ENCODE measurements at regions not wholly inside any gene's neighbourhood (a gene's known extent, or its start where the extent isn't known, plus 50 kb on each side); places are given as distances from the start of the nearest gene placed in this dataset.

DNA sequence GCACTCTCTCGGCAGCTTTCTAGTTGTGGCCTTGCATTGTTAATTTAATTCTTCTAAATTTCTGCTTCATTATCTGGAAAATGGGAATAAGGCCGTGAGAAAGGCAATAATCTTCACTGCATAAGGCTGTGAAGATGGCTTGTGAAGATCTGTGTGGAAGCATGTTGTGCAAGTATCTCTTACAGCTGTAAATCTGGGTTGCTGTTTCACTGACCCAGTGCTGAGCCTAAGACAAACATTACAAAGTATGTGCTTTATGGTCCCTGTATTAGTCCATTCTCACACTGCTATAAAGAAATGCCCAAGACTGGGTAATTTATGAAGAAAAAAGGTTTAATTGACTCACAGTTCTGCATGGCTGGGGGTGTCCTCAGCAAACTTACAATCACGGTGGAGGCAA lies 101.0 kb upstream of the PTPRR start:
- TF ChIP-seq, protein P1, sequence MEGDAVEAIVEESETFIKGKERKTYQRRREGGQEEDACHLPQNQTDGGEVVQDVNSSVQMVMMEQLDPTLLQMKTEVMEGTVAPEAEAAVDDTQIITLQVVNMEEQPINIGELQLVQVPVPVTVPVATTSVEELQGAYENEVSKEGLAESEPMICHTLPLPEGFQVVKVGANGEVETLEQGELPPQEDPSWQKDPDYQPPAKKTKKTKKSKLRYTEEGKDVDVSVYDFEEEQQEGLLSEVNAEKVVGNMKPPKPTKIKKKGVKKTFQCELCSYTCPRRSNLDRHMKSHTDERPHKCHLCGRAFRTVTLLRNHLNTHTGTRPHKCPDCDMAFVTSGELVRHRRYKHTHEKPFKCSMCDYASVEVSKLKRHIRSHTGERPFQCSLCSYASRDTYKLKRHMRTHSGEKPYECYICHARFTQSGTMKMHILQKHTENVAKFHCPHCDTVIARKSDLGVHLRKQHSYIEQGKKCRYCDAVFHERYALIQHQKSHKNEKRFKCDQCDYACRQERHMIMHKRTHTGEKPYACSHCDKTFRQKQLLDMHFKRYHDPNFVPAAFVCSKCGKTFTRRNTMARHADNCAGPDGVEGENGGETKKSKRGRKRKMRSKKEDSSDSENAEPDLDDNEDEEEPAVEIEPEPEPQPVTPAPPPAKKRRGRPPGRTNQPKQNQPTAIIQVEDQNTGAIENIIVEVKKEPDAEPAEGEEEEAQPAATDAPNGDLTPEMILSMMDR (IDR thresholded peaks at IDR 0.05), result no peak
- TF ChIP-seq POLR2A (IDR thresholded peaks at IDR 0.05), result no peak
